Keratinocyte (primary cell): ENCODE measurements at regions not wholly inside any gene's neighbourhood (a gene's known extent, or its start where the extent isn't known, plus 50 kb on each side); places are given as distances from the start of the nearest gene placed in this dataset.

Source experiments
- DNase-seq: peaks from one replicate; pipeline ENCODE4 v3.0.0-alpha.2; 2011; ENCODE audit warnings: low read depth, missing footprints, low spot score
- FAIRE-seq: peaks from 2 replicates; lab custom pipeline; 2011; peaks lifted over from hg19 to GRCh38; lab: Jason Lieb, UNC
- H2AFZ ChIP-seq: 2 replicates; pipeline ENCODE4 v1.6.0; 2012; ENCODE audit warnings: low read length, control low read depth, inconsistent platforms; ENCODE audit not compliant: control insufficient read depth
- H3K27ac ChIP-seq: 2 replicates; pipeline ENCODE4 v1.5.1; 2011; ENCODE audit warnings: low read length; ENCODE audit not compliant: control insufficient read depth, insufficient read depth
- H3K27me3 ChIP-seq: 3 replicates; pipeline ENCODE4 v1.6.0; 2011; ENCODE audit warnings: low read length; ENCODE audit not compliant: control insufficient read depth, insufficient read depth; ENCODE audit errors: extremely low read depth
- H3K36me3 ChIP-seq, 2 experiments: 2 replicates in 1 of 2; 3 replicates in 1 of 2; pipeline ENCODE4 v1.5.1; 2011; ENCODE audit warnings: low read length in 2 of 2, mild to moderate bottlenecking in 1 of 2; ENCODE audit not compliant: control insufficient read depth in 2 of 2, insufficient read depth in 2 of 2; ENCODE audit errors: extremely low read depth in 1 of 2
- H3K4me1 ChIP-seq: 3 replicates; pipeline ENCODE4 v1.5.1; 2011; ENCODE audit warnings: low read length; ENCODE audit not compliant: control insufficient read depth, insufficient read depth; ENCODE audit errors: extremely low read depth
- H3K4me2 ChIP-seq: 3 replicates; pipeline ENCODE4 v1.6.0; 2011; ENCODE audit warnings: low read depth, low read length; ENCODE audit not compliant: control insufficient read depth, insufficient read depth; ENCODE audit errors: extremely low read depth
- H3K4me3 ChIP-seq, 3 experiments: fragments of 200-600 bp in 1 of 3; sonication (generic) in 1 of 3; 2 replicates in 2 of 3; 3 replicates in 1 of 3; pipeline ENCODE4 v1.5.1; 2011 to 2016; ENCODE audit warnings: low read length in 3 of 3, mild to moderate bottlenecking in 3 of 3, control low read depth in 2 of 3, inconsistent platforms in 1 of 3, low read depth in 1 of 3, mixed read lengths in 1 of 3, mixed run types in 1 of 3, moderate library complexity in 1 of 3; ENCODE audit not compliant: control insufficient read depth in 2 of 3, insufficient read depth in 2 of 3; ENCODE audit errors: extremely low read depth in 1 of 3
- H3K79me2 ChIP-seq: 2 replicates; pipeline ENCODE4 v1.6.0; 2012; ENCODE audit warnings: low read length; ENCODE audit not compliant: control insufficient read depth, insufficient read depth
- H3K9ac ChIP-seq: 3 replicates; pipeline ENCODE4 v1.6.0; 2011; ENCODE audit warnings: low read length; ENCODE audit not compliant: control insufficient read depth, insufficient read depth; ENCODE audit errors: extremely low read depth
- H3K9me1 ChIP-seq: 3 replicates; pipeline ENCODE4 v1.6.0; 2011; ENCODE audit warnings: low read length; ENCODE audit not compliant: control insufficient read depth, insufficient read depth; ENCODE audit errors: extremely low read depth
- H3K9me3 ChIP-seq: 2 replicates; pipeline ENCODE4 v1.5.1; 2012; ENCODE audit warnings: low read depth, low read length; ENCODE audit not compliant: control insufficient read depth
- H4K20me1 ChIP-seq: 3 replicates; pipeline ENCODE4 v1.6.0; 2011; ENCODE audit warnings: low read length; ENCODE audit not compliant: control insufficient read depth, insufficient read depth; ENCODE audit errors: extremely low read depth
- EZH2 ChIP-seq: IDR thresholded peaks from one replicate; pipeline ENCODE4 v1.6.1; 2012; ENCODE audit warnings: inconsistent platforms, mild to moderate bottlenecking, low read length, moderate library complexity
- dilution Hi-C: fragments of 300-500 bp; cut with MboI; formaldehyde crosslinking; loops from one replicate; pipeline ENCODE4 v1.7.0; 2020; ENCODE audit warnings: low sequenced_read_pairs; ENCODE audit not compliant: extremely low pct_ligation_motif_present
- TF ChIP-seq, protein P1 (sequence below), 3 experiments: IDR thresholded peaks in 1 of 3; conservative IDR thresholded peaks in 1 of 3; optimal IDR thresholded peaks in 1 of 3; 2 replicates in 2 of 3; 3 replicates in 1 of 3; pipeline versions ENCODE3 to v1.5.1; 2011; ENCODE audit warnings: low read length in 3 of 3, mild to moderate bottlenecking in 3 of 3, moderate library complexity in 2 of 3, control low read depth in 1 of 3, inconsistent platforms in 1 of 3; ENCODE audit not compliant: insufficient read depth in 2 of 3; ENCODE audit errors: extremely low read depth in 1 of 3

DNA sequence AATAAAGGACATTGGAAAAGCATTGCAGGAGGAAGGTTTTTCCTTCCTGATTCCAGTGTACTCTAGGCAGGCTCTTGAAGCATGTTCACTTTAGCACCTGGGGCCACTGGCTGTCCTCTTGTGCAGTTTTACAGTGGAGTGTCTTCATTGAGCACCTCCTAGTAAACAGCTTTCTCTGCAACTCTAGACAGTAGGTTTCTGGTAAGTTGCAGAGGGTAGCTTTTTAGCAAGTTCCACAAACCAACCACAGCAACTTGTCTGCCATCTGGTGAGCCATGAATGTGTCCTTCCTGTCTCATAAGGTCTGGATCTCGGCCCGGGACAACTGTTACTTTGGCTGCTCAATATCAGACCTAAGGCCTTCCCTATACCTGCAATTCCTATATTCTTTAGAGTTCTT is 488.0 kb downstream of the MAN2A1 start:
- DNase-seq: no peak
- dilution Hi-C loops: no loop called here
- Histone ChIP-seq H3K9me1 (no peaks in the 10 kb centered on the region), H3K4me2 (no peak overlapping the region), H3K27me3 (no peaks in the 10 kb centered on the region), H3K9me3 (no peaks in the 10 kb centered on the region), H3K4me3 (no peak overlapping the region), H2AFZ (no peak overlapping the region), H3K36me3 (no peaks in the 10 kb centered on the region), H3K79me2 (no peaks in the 10 kb centered on the region), H3K4me1 (no peaks in the 10 kb centered on the region), H3K9ac (no peak overlapping the region), H4K20me1 (no peaks in the 10 kb centered on the region), H3K27ac (no peak overlapping the region)
- no peak for TF ChIP-seq EZH2
- TF ChIP-seq, protein P1, sequence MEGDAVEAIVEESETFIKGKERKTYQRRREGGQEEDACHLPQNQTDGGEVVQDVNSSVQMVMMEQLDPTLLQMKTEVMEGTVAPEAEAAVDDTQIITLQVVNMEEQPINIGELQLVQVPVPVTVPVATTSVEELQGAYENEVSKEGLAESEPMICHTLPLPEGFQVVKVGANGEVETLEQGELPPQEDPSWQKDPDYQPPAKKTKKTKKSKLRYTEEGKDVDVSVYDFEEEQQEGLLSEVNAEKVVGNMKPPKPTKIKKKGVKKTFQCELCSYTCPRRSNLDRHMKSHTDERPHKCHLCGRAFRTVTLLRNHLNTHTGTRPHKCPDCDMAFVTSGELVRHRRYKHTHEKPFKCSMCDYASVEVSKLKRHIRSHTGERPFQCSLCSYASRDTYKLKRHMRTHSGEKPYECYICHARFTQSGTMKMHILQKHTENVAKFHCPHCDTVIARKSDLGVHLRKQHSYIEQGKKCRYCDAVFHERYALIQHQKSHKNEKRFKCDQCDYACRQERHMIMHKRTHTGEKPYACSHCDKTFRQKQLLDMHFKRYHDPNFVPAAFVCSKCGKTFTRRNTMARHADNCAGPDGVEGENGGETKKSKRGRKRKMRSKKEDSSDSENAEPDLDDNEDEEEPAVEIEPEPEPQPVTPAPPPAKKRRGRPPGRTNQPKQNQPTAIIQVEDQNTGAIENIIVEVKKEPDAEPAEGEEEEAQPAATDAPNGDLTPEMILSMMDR (optimal IDR thresholded peaks at IDR 0.05 in 1 of 3, IDR thresholded peaks at IDR 0.05 in 1 of 3, conservative IDR thresholded peaks at IDR 0.05 in 1 of 3; ENCODE audit: extremely low read depth in 1 of 3, insufficient read depth in 2 of 3, low read length in 3 of 3): no peak
- no peak for FAIRE-seq

DNA sequence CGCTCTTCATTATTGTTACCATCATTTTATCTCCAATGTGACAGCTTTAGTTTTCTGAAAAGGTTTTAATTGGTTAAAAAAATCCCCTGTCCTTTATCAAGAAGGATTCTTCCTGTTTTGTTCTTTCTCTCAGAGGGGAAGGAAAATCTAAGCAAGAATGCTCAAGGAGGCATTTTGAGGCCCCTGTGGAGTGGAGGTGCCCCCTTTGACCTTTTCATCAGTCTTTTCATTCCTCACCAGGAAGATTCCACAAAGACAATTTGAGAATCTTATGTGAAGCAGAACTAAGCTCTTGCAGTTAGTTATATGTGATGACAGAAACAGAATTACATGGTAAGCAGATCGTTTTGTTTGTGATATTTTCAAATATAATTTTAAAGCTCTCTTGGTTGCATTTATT is 489.6 kb downstream of the MAN2A1 start:
- H3K27me3 ChIP-seq: no peaks in the 10 kb centered on the region
- DNase-seq (no peak), FAIRE-seq (no peak)
- H3K4me2 ChIP-seq: no peak overlapping the region
- no peak overlapping the region for H3K4me3 ChIP-seq
- no peaks in the 10 kb centered on the region for H3K36me3 ChIP-seq
- H3K4me1 ChIP-seq: no peaks in the 10 kb centered on the region
- no peak overlapping the region for H3K9ac ChIP-seq
- H3K79me2 ChIP-seq: no peaks in the 10 kb centered on the region
- H4K20me1 ChIP-seq: no peaks in the 10 kb centered on the region
- dilution Hi-C loops: no loop called here
- H3K9me3 ChIP-seq: no peaks in the 10 kb centered on the region
- no peak overlapping the region for H2AFZ ChIP-seq
- no peak for TF ChIP-seq EZH2
- TF ChIP-seq, protein P1 (optimal IDR thresholded peaks at IDR 0.05 in 1 of 3, IDR thresholded peaks at IDR 0.05 in 1 of 3, conservative IDR thresholded peaks at IDR 0.05 in 1 of 3; ENCODE audit: extremely low read depth in 1 of 3, insufficient read depth in 2 of 3, low read length in 3 of 3): no peak
- H3K27ac ChIP-seq: no peak overlapping the region
- no peaks in the 10 kb centered on the region for H3K9me1 ChIP-seq
